ENCODE measurements at regions not wholly inside any gene's neighbourhood (a gene's known extent, or its start where the extent isn't known, plus 50 kb on each side); places are given as distances from the start of the nearest gene placed in this dataset.

GRCh38 chr9:26148128-26148527, 469.9 kb upstream of the TUSC1 start:
- Mint-ChIP-seq H3K4me3 (ENCODE audit: unreplicated experiment) (no peak overlapping the region), H3K27me3 (ENCODE audit: low read depth) (peaks cover 3% of the 10 kb centered on the region), H3K9me3 (ENCODE audit: low read depth) (no peaks in the 10 kb centered on the region), H3K36me3 (ENCODE audit: low read depth) (no peaks in the 10 kb centered on the region), H3K27ac (ENCODE audit: unreplicated experiment) (no peak overlapping the region), H3K4me1 (ENCODE audit: low read depth) (peaks cover 6% of the 10 kb centered on the region)
- no peak for DNase-seq (ENCODE audit: low spot score)
- TF ChIP-seq CTCF (IDR thresholded peaks at IDR 0.05) = no peak

- H3K9me3 Mint-ChIP-seq (ENCODE audit: low read depth) = no peaks in the 10 kb centered on the region
- H3K4me1 Mint-ChIP-seq (ENCODE audit: low read depth) = peaks cover 6% of the 10 kb centered on the region
- DNase-seq (ENCODE audit: low spot score) = no peak
- H3K27me3 Mint-ChIP-seq (ENCODE audit: low read depth) = no peaks in the 10 kb centered on the region
- H3K36me3 Mint-ChIP-seq (ENCODE audit: low read depth) = no peaks in the 10 kb centered on the region
- H3K4me3 Mint-ChIP-seq (ENCODE audit: unreplicated experiment) = no peak overlapping the region
- no peak overlapping the region for H3K27ac Mint-ChIP-seq (ENCODE audit: unreplicated experiment)
- TF ChIP-seq CTCF (IDR thresholded peaks at IDR 0.05) = no peak
Measured at GRCh38 chr9:26145938-26146337, 467.7 kb upstream of the TUSC1 start.

- no peak overlapping the region for H3K27ac Mint-ChIP-seq (ENCODE audit: unreplicated experiment)
- no peaks in the 10 kb centered on the region for H3K27me3 Mint-ChIP-seq (ENCODE audit: low read depth)
- H3K9me3 Mint-ChIP-seq (ENCODE audit: low read depth) = no peaks in the 10 kb centered on the region
- no peak overlapping the region for H3K4me3 Mint-ChIP-seq (ENCODE audit: unreplicated experiment)
- TF ChIP-seq CTCF (IDR thresholded peaks at IDR 0.05) = no peak
- no peaks in the 10 kb centered on the region for H3K4me1 Mint-ChIP-seq (ENCODE audit: low read depth)
- DNase-seq (ENCODE audit: low spot score) = no peak
- no peaks in the 10 kb centered on the region for H3K36me3 Mint-ChIP-seq (ENCODE audit: low read depth)
Measured at GRCh38 chr9:26142631-26143030, 464.4 kb upstream of the TUSC1 start.

GRCh38 chr9:26142201-26142600, 464.0 kb upstream of the TUSC1 start:
- DNase-seq (ENCODE audit: low spot score) = no peak
- no peaks in the 10 kb centered on the region for H3K27me3 Mint-ChIP-seq (ENCODE audit: low read depth)

GRCh38 chr9:26133537-26133936, 455.3 kb upstream of the TUSC1 start:
- Mint-ChIP-seq H3K4me1 (ENCODE audit: low read depth) (no peaks in the 10 kb centered on the region), H3K36me3 (ENCODE audit: low read depth) (no peaks in the 10 kb centered on the region), H3K9me3 (ENCODE audit: low read depth) (no peaks in the 10 kb centered on the region), H3K27ac (ENCODE audit: unreplicated experiment) (no peak overlapping the region), H3K4me3 (ENCODE audit: unreplicated experiment) (no peak overlapping the region), H3K27me3 (ENCODE audit: low read depth) (no peaks in the 10 kb centered on the region)
- no peak for DNase-seq (ENCODE audit: low spot score)
- TF ChIP-seq CTCF (IDR thresholded peaks at IDR 0.05) = no peak

More at GRCh38 chr9:26142201-26142600, 464.0 kb upstream of the TUSC1 start:
- H3K27ac Mint-ChIP-seq (ENCODE audit: unreplicated experiment) = no peak overlapping the region
- TF ChIP-seq CTCF (IDR thresholded peaks at IDR 0.05) = no peak
- no peaks in the 10 kb centered on the region for H3K36me3 Mint-ChIP-seq (ENCODE audit: low read depth)
- H3K4me3 Mint-ChIP-seq (ENCODE audit: unreplicated experiment) = no peak overlapping the region
- no peaks in the 10 kb centered on the region for H3K4me1 Mint-ChIP-seq (ENCODE audit: low read depth)
- H3K9me3 Mint-ChIP-seq (ENCODE audit: low read depth) = no peaks in the 10 kb centered on the region
